Kidney (tissue), 13 donors: ENCODE measurements at regions not wholly inside any gene's neighbourhood (a gene's known extent, or its start where the extent isn't known, plus 50 kb on each side); places are given as distances from the start of the nearest gene placed in this dataset.

ENCODE experiments used
- DNase-seq, 5 donors: peaks; one replicate each; pipeline ENCODE4 v3.0.0-alpha.2; 2013 to 2020
- FAIRE-seq: peaks from 2 replicates; lab custom pipeline; 2012; peaks lifted over from hg19 to GRCh38; lab: Jason Lieb, UNC
- H3K27ac ChIP-seq, 2 donors: one replicate each; pipeline ENCODE4 v1.7.0; 2013; ENCODE audit warnings: low read depth in 2 of 2, low read length in 2 of 2, inconsistent platforms in 1 of 2
- H3K27me3 ChIP-seq: one replicate; pipeline ENCODE4 v1.7.1; 2013; ENCODE audit warnings: low read length, inconsistent platforms; ENCODE audit not compliant: control insufficient read depth, insufficient read depth
- H3K36me3 ChIP-seq, 3 donors: one replicate each; pipeline versions ENCODE4 v1.7.0 to v1.7.1; 2013; ENCODE audit warnings: low read length in 3 of 3, control low read depth in 1 of 3, inconsistent platforms in 1 of 3; ENCODE audit not compliant: insufficient read depth in 3 of 3, control insufficient read depth in 2 of 3
- H3K4me1 ChIP-seq, 3 donors: one replicate each; pipeline versions ENCODE4 v1.7.0 to v1.7.1; 2013; ENCODE audit warnings: low read length in 3 of 3, inconsistent platforms in 1 of 3, low read depth in 1 of 3; ENCODE audit not compliant: control insufficient read depth in 2 of 3, insufficient read depth in 2 of 3
- H3K4me3 ChIP-seq, 3 donors: one replicate each; pipeline versions ENCODE4 v1.7.0 to v1.8.1; 2013; ENCODE audit warnings: low read length in 3 of 3, control low read depth in 1 of 3, inconsistent platforms in 1 of 3
- H3K9ac ChIP-seq, 3 donors: one replicate each; pipeline versions ENCODE4 v1.7.0 to v1.7.1; 2013; ENCODE audit warnings: low read length in 3 of 3, control low read depth in 1 of 3, inconsistent platforms in 1 of 3
- H3K9me3 ChIP-seq, 3 donors: one replicate each; pipeline versions ENCODE4 v1.7.0 to v1.7.1; 2013; ENCODE audit warnings: low read length in 3 of 3, control low read depth in 1 of 3, inconsistent platforms in 1 of 3; ENCODE audit not compliant: control insufficient read depth in 2 of 3, insufficient read depth in 1 of 3
- CTCF ChIP-seq: IDR thresholded peaks from 3 replicates; pipeline ENCODE4 v1.5.1; 2012; ENCODE audit warnings: mild to moderate bottlenecking, moderate library complexity, borderline replicate concordance; ENCODE audit not compliant: insufficient read depth; ENCODE audit errors: extremely low read depth
- intact Hi-C: fragments of 100-400 bp; cut with DNase I; formaldehyde crosslinking; loops from one replicate; pipeline ENCODE4 v1.11.1; 2022
- donor health status: control.
- donor health status: control.
- donor health status: control.
- donor health status: control.
- donor health status: control.
- donor health status: DM: yes; HTN: yes; CAD: no.
- donor health status: Normal renal cell carcinoma (clear cell type).

- Histone ChIP-seq H3K9ac (no peak overlapping the region), H3K4me3 (no peak overlapping the region)
Observed at GRCh38 chr3:169022457-169022856, 641.1 kb downstream of the MECOM start.

GRCh38 chr3:169020371-169020770 is 643.1 kb downstream of the MECOM start:
- Histone ChIP-seq H3K27me3 (no peaks in the 10 kb centered on the region), H3K4me1 (no peaks in the 10 kb centered on the region), H3K36me3 (no peaks in the 10 kb centered on the region), H3K9me3 (no peaks in the 10 kb centered on the region), H3K4me3 (no peak overlapping the region), H3K27ac (no peak overlapping the region), H3K9ac (no peak overlapping the region)
- DNase-seq = no peak
- intact Hi-C loops = no loop called here
- no peak for FAIRE-seq
- TF ChIP-seq CTCF = no peak

More at GRCh38 chr3:169022457-169022856, 641.1 kb downstream of the MECOM start:
- Histone ChIP-seq H3K27ac (no peak overlapping the region), H3K4me1 (no peaks in the 10 kb centered on the region), H3K36me3 (no peaks in the 10 kb centered on the region), H3K27me3 (no peaks in the 10 kb centered on the region), H3K9me3 (no peaks in the 10 kb centered on the region)
- intact Hi-C loops = no loop called here
- no peak for FAIRE-seq
- TF ChIP-seq CTCF = no peak
- no peak for DNase-seq

GRCh38 chr3:169009453-169009852 is 654.1 kb downstream of the MECOM start:
- no peak for TF ChIP-seq CTCF
- H3K36me3 ChIP-seq = no peaks in the 10 kb centered on the region
- DNase-seq (no peak), FAIRE-seq (no peak)
- H3K4me3 ChIP-seq = no peak overlapping the region
- intact Hi-C loops = no loop called here
- H3K27ac ChIP-seq = no peak overlapping the region
- no peaks in the 10 kb centered on the region for H3K9me3 ChIP-seq
- no peak overlapping the region for H3K9ac ChIP-seq
- H3K27me3 ChIP-seq = no peaks in the 10 kb centered on the region
- no peaks in the 10 kb centered on the region for H3K4me1 ChIP-seq

- no peak for TF ChIP-seq CTCF
- H3K4me3 ChIP-seq = no peak overlapping the region
- no peaks in the 10 kb centered on the region for H3K4me1 ChIP-seq
- FAIRE-seq = no peak
- no peaks in the 10 kb centered on the region for H3K36me3 ChIP-seq
- intact Hi-C loops = no loop called here
- no peak overlapping the region for H3K27ac ChIP-seq
- no peaks in the 10 kb centered on the region for H3K27me3 ChIP-seq
- no peaks in the 10 kb centered on the region for H3K9me3 ChIP-seq
- no peak for DNase-seq
- no peak overlapping the region for H3K9ac ChIP-seq
Observed at GRCh38 chr3:169008776-169009358, 654.6 kb downstream of the MECOM start.
